HCT116 (cell line): ENCODE measurements at regions not wholly inside any gene's neighbourhood (a gene's known extent, or its start where the extent isn't known, plus 50 kb on each side); places are given as distances from the start of the nearest gene placed in this dataset.

ENCODE experiments used
- POLR2AphosphoS5 ChIP-seq: IDR thresholded peaks from 2 replicates; pipeline ENCODE4 v1.6.1; 2011; ENCODE audit warnings: mild to moderate bottlenecking, low read depth, low read length, moderate library complexity
- TF ChIP-seq, protein P1 (sequence below), 3 experiments: fragments of 200-600 bp in 1 of 3; sonication (generic) in 1 of 3; IDR thresholded peaks in 2 of 3; conservative IDR thresholded peaks in 1 of 3; 2 replicates each; pipeline ENCODE4 v1.5.1; 2012 to 2017; ENCODE audit warnings: low read depth in 2 of 3, low read length in 2 of 3, antibody characterized with exemption in 1 of 3, borderline replicate concordance in 1 of 3, control low read depth in 1 of 3, mild to moderate bottlenecking in 1 of 3, mixed read lengths in 1 of 3, mixed run types in 1 of 3, moderate library complexity in 1 of 3; ENCODE audit not compliant: insufficient read depth in 1 of 3

- TF ChIP-seq, protein P1, sequence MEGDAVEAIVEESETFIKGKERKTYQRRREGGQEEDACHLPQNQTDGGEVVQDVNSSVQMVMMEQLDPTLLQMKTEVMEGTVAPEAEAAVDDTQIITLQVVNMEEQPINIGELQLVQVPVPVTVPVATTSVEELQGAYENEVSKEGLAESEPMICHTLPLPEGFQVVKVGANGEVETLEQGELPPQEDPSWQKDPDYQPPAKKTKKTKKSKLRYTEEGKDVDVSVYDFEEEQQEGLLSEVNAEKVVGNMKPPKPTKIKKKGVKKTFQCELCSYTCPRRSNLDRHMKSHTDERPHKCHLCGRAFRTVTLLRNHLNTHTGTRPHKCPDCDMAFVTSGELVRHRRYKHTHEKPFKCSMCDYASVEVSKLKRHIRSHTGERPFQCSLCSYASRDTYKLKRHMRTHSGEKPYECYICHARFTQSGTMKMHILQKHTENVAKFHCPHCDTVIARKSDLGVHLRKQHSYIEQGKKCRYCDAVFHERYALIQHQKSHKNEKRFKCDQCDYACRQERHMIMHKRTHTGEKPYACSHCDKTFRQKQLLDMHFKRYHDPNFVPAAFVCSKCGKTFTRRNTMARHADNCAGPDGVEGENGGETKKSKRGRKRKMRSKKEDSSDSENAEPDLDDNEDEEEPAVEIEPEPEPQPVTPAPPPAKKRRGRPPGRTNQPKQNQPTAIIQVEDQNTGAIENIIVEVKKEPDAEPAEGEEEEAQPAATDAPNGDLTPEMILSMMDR (IDR thresholded peaks at IDR 0.05 in 2 of 3, conservative IDR thresholded peaks at IDR 0.05 in 1 of 3; ENCODE audit: borderline replicate concordance in 1 of 3, insufficient read depth in 1 of 3, low read depth in 2 of 3, low read length in 2 of 3): no peak
- TF ChIP-seq POLR2AphosphoS5: no peak
Measured at GRCh38 chr10:65778753-65779152, 1147.1 kb upstream of the LRRTM3 start.
